ENCODE measurements at regions not wholly inside any gene's neighbourhood (a gene's known extent, or its start where the extent isn't known, plus 50 kb on each side); places are given as distances from the start of the nearest gene placed in this dataset.

GRCh38 chr20:61045876-61046585 lies 206.0 kb upstream of the CDH4 start:
- 87% methylated on average over 3 of the region's 3 CpGs for WGBS (ENCODE audit: insufficient coverage)

GRCh38 chr20:61046721-61047351 lies 205.2 kb upstream of the CDH4 start:
- no peak overlapping the region for H3K27ac ChIP-seq (ENCODE audit: low read depth, low read length)
- H3K36me3 ChIP-seq (ENCODE audit: control insufficient read depth, insufficient read depth, low read length): no peaks in the 10 kb centered on the region
- no peaks in the 10 kb centered on the region for H3K27me3 ChIP-seq (ENCODE audit: control insufficient read depth, insufficient read depth, low read length)
- H3K9me3 ChIP-seq (ENCODE audit: control insufficient read depth, insufficient read depth, low read length): peaks cover 2% of the 10 kb centered on the region
- 93% methylated on average over 3 of the region's 9 CpGs for WGBS (ENCODE audit: insufficient coverage)
- no peak for DNase-seq (ENCODE audit: low read depth in 4 of 6, low spot score in 6 of 6)
- H3K4me1 ChIP-seq (ENCODE audit: control insufficient read depth, insufficient read depth, low read length): no peaks in the 10 kb centered on the region
- H3K4me3 ChIP-seq (ENCODE audit: low read depth, low read length): no peak overlapping the region

More at GRCh38 chr20:61045876-61046585, 206.0 kb upstream of the CDH4 start:
- peak in 1 of 6 donors; percentile 60 for DNase-seq (ENCODE audit: low read depth in 4 of 6, low spot score in 6 of 6)
- Histone ChIP-seq H3K27ac (ENCODE audit: low read depth, low read length) (no peak overlapping the region), H3K4me1 (ENCODE audit: control insufficient read depth, insufficient read depth, low read length) (no peaks in the 10 kb centered on the region), H3K27me3 (ENCODE audit: control insufficient read depth, insufficient read depth, low read length) (no peaks in the 10 kb centered on the region), H3K36me3 (ENCODE audit: control insufficient read depth, insufficient read depth, low read length) (no peaks in the 10 kb centered on the region), H3K9me3 (ENCODE audit: control insufficient read depth, insufficient read depth, low read length) (peaks cover 2% of the 10 kb centered on the region), H3K4me3 (ENCODE audit: low read depth, low read length) (no peak overlapping the region)

- H3K27me3 ChIP-seq (ENCODE audit: control insufficient read depth, insufficient read depth, low read length): no peaks in the 10 kb centered on the region
- no peak overlapping the region for H3K4me3 ChIP-seq (ENCODE audit: low read depth, low read length)
- H3K9me3 ChIP-seq (ENCODE audit: control insufficient read depth, insufficient read depth, low read length): peaks cover 2% of the 10 kb centered on the region
- H3K4me1 ChIP-seq (ENCODE audit: control insufficient read depth, insufficient read depth, low read length): peaks cover 4% of the 10 kb centered on the region
- no peak overlapping the region for H3K27ac ChIP-seq (ENCODE audit: low read depth, low read length)
- 96% methylated on average over 4 of the region's 4 CpGs for WGBS (ENCODE audit: insufficient coverage)
- DNase-seq (ENCODE audit: low read depth in 4 of 6, low spot score in 6 of 6): no peak
- no peaks in the 10 kb centered on the region for H3K36me3 ChIP-seq (ENCODE audit: control insufficient read depth, insufficient read depth, low read length)
Observed at GRCh38 chr20:61047515-61047914, 204.5 kb upstream of the CDH4 start.

- no CpG with 5 or more reads among the region's 2 CpGs for WGBS (ENCODE audit: insufficient coverage)
- Histone ChIP-seq H3K9me3 (ENCODE audit: control insufficient read depth, insufficient read depth, low read length) (peaks cover 2% of the 10 kb centered on the region), H3K27me3 (ENCODE audit: control insufficient read depth, insufficient read depth, low read length) (no peaks in the 10 kb centered on the region), H3K36me3 (ENCODE audit: control insufficient read depth, insufficient read depth, low read length) (no peaks in the 10 kb centered on the region), H3K27ac (ENCODE audit: low read depth, low read length) (no peak overlapping the region), H3K4me3 (ENCODE audit: low read depth, low read length) (no peak overlapping the region), H3K4me1 (ENCODE audit: control insufficient read depth, insufficient read depth, low read length) (peaks cover 11% of the 10 kb centered on the region)
- DNase-seq (ENCODE audit: low read depth in 4 of 6, low spot score in 6 of 6): no peak
Observed at GRCh38 chr20:61048302-61048701, 203.8 kb upstream of the CDH4 start.

DNA sequence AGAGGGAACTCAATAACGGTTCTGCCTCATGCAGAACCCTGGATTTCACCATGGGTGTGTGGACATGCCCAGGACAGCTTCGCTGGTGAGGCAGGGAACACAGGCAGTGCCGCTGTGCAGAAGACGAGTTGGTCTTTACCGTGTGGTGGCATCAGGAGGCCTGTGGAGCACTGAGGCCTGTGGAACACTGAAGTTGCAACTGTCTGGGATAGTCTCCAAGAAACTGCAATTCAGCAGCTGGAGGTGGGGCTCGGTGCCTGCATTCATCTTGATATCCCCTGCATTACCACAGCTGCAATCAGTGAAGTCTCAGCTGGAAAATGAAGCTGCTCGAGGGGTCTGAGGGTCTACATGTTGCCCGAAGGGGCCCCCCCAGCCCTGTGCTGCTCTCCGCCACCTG lies 202.4 kb upstream of the CDH4 start:
- no peak overlapping the region for H3K4me3 ChIP-seq (ENCODE audit: low read depth, low read length)
- peak in 1 of 6 donors; percentile 54 for DNase-seq (ENCODE audit: low read depth in 4 of 6, low spot score in 6 of 6)
- H3K4me1 ChIP-seq (ENCODE audit: control insufficient read depth, insufficient read depth, low read length): peaks cover 19% of the 10 kb centered on the region
- H3K9me3 ChIP-seq (ENCODE audit: control insufficient read depth, insufficient read depth, low read length): peaks cover 2% of the 10 kb centered on the region
- no peaks in the 10 kb centered on the region for H3K27me3 ChIP-seq (ENCODE audit: control insufficient read depth, insufficient read depth, low read length)
- no peaks in the 10 kb centered on the region for H3K36me3 ChIP-seq (ENCODE audit: control insufficient read depth, insufficient read depth, low read length)
- 84% methylated on average over 9 of the region's 9 CpGs for WGBS (ENCODE audit: insufficient coverage)
- H3K27ac ChIP-seq (ENCODE audit: low read depth, low read length): no peak overlapping the region

DNA sequence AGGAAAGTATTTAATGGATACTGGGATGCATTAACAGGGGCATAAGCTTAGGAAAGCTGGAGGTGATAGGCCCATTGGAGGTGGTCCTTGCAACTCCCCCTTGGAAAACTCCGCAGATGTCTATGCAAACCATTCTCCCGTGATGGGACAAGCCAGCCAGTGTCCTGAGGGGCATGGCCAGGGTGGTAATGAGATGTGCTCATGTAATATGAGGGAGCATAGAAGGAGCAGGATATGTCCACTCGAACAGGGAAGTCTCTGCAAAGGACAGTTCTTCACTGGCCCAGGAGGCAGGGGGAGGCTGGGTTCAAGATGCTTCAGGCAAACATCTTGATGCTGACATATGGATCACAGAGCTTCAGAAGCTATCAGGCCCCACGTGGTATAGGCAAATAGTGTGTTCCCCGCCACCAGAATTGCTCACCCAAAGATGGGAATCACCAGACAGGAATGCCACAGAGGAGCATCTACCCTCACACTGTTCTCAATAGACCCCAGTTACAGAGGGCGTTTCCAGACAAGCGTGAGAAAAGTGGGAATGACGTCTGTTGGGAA lies 201.6 kb upstream of the CDH4 start:
- H3K9me3 ChIP-seq (ENCODE audit: control insufficient read depth, insufficient read depth, low read length): peaks cover 2% of the 10 kb centered on the region
- WGBS (ENCODE audit: insufficient coverage): 78% methylated on average over 8 of the region's 8 CpGs
- no peaks in the 10 kb centered on the region for H3K36me3 ChIP-seq (ENCODE audit: control insufficient read depth, insufficient read depth, low read length)
- DNase-seq (ENCODE audit: low read depth in 4 of 6, low spot score in 6 of 6): no peak
- H3K27ac ChIP-seq (ENCODE audit: low read depth, low read length): no peak overlapping the region
- no peaks in the 10 kb centered on the region for H3K27me3 ChIP-seq (ENCODE audit: control insufficient read depth, insufficient read depth, low read length)
- H3K4me1 ChIP-seq (ENCODE audit: control insufficient read depth, insufficient read depth, low read length): peaks cover 23% of the 10 kb centered on the region
- H3K4me3 ChIP-seq (ENCODE audit: low read depth, low read length): no peak overlapping the region

- Histone ChIP-seq H3K9me3 (ENCODE audit: control insufficient read depth, insufficient read depth, low read length) (peaks cover 2% of the 10 kb centered on the region), H3K27me3 (ENCODE audit: control insufficient read depth, insufficient read depth, low read length) (no peaks in the 10 kb centered on the region), H3K4me1 (ENCODE audit: control insufficient read depth, insufficient read depth, low read length) (peaks cover 26% of the 10 kb centered on the region), H3K4me3 (ENCODE audit: low read depth, low read length) (no peak overlapping the region), H3K36me3 (ENCODE audit: control insufficient read depth, insufficient read depth, low read length) (no peaks in the 10 kb centered on the region), H3K27ac (ENCODE audit: low read depth, low read length) (no peak overlapping the region)
- DNase-seq (ENCODE audit: low read depth in 4 of 6, low spot score in 6 of 6): peak in 3 of 6 donors; percentile 9 to 90 (median 22)
- 44% methylated on average over 12 of the region's 16 CpGs for WGBS (ENCODE audit: insufficient coverage)
Observed at GRCh38 chr20:61052195-61052750, 199.8 kb upstream of the CDH4 start.

DNA sequence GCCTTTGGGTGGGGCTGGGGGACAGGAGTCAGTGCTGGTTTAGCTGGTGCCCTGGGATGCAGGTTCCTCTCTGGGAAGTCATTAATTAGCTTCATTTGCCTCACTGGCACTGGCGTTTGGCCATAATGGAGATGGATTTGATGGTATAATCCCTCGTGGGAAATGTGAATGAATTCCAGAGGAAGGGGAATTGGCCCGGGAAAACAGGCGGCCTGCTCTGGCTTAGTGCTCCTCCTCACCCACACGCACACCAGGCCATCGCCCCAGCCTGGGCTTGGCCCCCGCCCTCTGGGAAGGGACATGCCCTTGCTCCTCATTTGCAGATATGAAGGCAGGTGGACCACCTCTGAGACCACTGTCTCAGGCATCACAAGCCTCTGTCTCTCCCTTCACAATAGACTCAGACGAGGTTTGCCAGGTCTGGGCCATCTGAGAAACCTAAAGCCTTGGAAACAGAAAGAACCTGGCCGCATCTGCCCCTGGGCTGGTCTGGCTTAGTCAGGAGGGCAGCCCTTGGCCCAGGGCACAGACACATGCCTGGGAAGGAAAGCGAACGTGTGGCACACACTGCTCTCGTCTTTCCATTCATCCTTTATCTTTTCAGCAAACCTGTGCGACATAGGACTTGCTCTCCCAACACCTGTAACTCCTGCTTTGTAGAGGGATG lies 199.2 kb upstream of the CDH4 start:
- Histone ChIP-seq H3K4me1 (ENCODE audit: control insufficient read depth, insufficient read depth, low read length) (peaks cover 32% of the 10 kb centered on the region), H3K4me3 (ENCODE audit: low read depth, low read length) (no peak overlapping the region), H3K36me3 (ENCODE audit: control insufficient read depth, insufficient read depth, low read length) (no peaks in the 10 kb centered on the region), H3K9me3 (ENCODE audit: control insufficient read depth, insufficient read depth, low read length) (peaks cover 2% of the 10 kb centered on the region), H3K27ac (ENCODE audit: low read depth, low read length) (no peak overlapping the region), H3K27me3 (ENCODE audit: control insufficient read depth, insufficient read depth, low read length) (no peaks in the 10 kb centered on the region)
- 60% methylated on average over 8 of the region's 13 CpGs for WGBS (ENCODE audit: insufficient coverage)
- DNase-seq (ENCODE audit: low read depth in 4 of 6, low spot score in 6 of 6): peak in 3 of 6 donors; percentile 14 to 84 (median 25)

- WGBS (ENCODE audit: insufficient coverage): 80% methylated on average over 4 of the region's 4 CpGs
- peak in 2 of 6 donors; percentile 11 to 47 for DNase-seq (ENCODE audit: low read depth in 4 of 6, low spot score in 6 of 6)
Observed at GRCh38 chr20:61053487-61053886, 198.6 kb upstream of the CDH4 start.

More at GRCh38 chr20:61053487-61053886, 198.6 kb upstream of the CDH4 start:
- H3K9me3 ChIP-seq (ENCODE audit: control insufficient read depth, insufficient read depth, low read length): peaks cover 1% of the 10 kb centered on the region
- no peaks in the 10 kb centered on the region for H3K27me3 ChIP-seq (ENCODE audit: control insufficient read depth, insufficient read depth, low read length)
- no peak overlapping the region for H3K4me3 ChIP-seq (ENCODE audit: low read depth, low read length)
- H3K4me1 ChIP-seq (ENCODE audit: control insufficient read depth, insufficient read depth, low read length): peaks cover 34% of the 10 kb centered on the region
- H3K36me3 ChIP-seq (ENCODE audit: control insufficient read depth, insufficient read depth, low read length): no peaks in the 10 kb centered on the region
- no peak overlapping the region for H3K27ac ChIP-seq (ENCODE audit: low read depth, low read length)
